Transverse colon (tissue), 4 donors: ENCODE measurements at regions not wholly inside any gene's neighbourhood (a gene's known extent, or its start where the extent isn't known, plus 50 kb on each side); places are given as distances from the start of the nearest gene placed in this dataset.

ENCODE experiments used
- DNase-seq: peaks from one replicate; pipeline ENCODE4 v3.0.0-alpha.2; 2019
- H3K27ac ChIP-seq, 4 donors: fragments of 200-600 bp; sonication (generic); 2 replicates each; pipeline ENCODE4 v1.5.1; 2016 to 2018; ENCODE audit warnings: inconsistent platforms in 4 of 4
- H3K27me3 ChIP-seq: fragments of 200-600 bp; sonication (generic); 2 replicates; pipeline ENCODE4 v1.5.1; 2017; ENCODE audit warnings: inconsistent platforms
- H3K36me3 ChIP-seq, 4 donors: fragments of 200-600 bp; sonication (generic); 2 replicates each; pipeline ENCODE4 v1.5.1; 2017 to 2019; ENCODE audit warnings: inconsistent platforms in 4 of 4
- H3K4me1 ChIP-seq, 4 donors: fragments of 200-600 bp; sonication (generic); 2 replicates each; pipeline ENCODE4 v1.5.1; 2017 to 2020; ENCODE audit warnings: inconsistent platforms in 4 of 4
- H3K4me3 ChIP-seq, 4 donors: fragments of 200-600 bp; sonication (generic); 1 replicate in 1 of 4; 2 replicates in 3 of 4; pipeline versions ENCODE4 v1.5.1 to v1.6.1; 2017 to 2019; ENCODE audit warnings: inconsistent platforms in 4 of 4
- H3K9me3 ChIP-seq, 2 donors: fragments of 200-600 bp; sonication (generic); 2 replicates each; pipeline ENCODE4 v1.5.1; 2017 to 2019; ENCODE audit warnings: inconsistent platforms in 2 of 2
- EP300 ChIP-seq: sonication (generic); formaldehyde crosslinking; IDR thresholded peaks from one replicate; pipeline ENCODE4 v1.6.1; 2017; ENCODE audit warnings: antibody characterized with exemption, low read depth
- POLR2A ChIP-seq: fragments of 450-650 bp; IDR thresholded peaks from one replicate; pipeline ENCODE4 v1.6.1; 2016; ENCODE audit warnings: antibody characterized with exemption, mild to moderate bottlenecking, moderate library complexity
- POLR2AphosphoS5 ChIP-seq, 3 donors: sonication (generic); formaldehyde crosslinking; IDR thresholded peaks; one replicate each; pipeline ENCODE4 v1.6.1; 2016; ENCODE audit warnings: antibody characterized with exemption in 3 of 3
- WGBS, 2 donors: methylation state at CpG; one replicate each; pipeline ENCODE4 v1.1.5; 2018; ENCODE audit warnings: low coverage in 1 of 2; 5-methylcytosine and 5-hydroxymethylcytosine counted together
- in situ Hi-C, 4 donors: fragments of 200-750 bp; cut with MboI; loops; one replicate each; pipeline versions ENCODE4 v1.15.0 to v1.15.1; 2017; ENCODE audit warnings: low sequenced_read_pairs in 3 of 4, low pct_ligation_motif_present in 1 of 4, low pct_unique_long_range_greater_than_20kb in 1 of 4
- intact Hi-C: fragments of 100-400 bp; cut with DNase I; formaldehyde crosslinking; loops from one replicate; pipeline ENCODE4 v1.15.1; 2023; ENCODE audit warnings: low total_unique reads
- TF ChIP-seq, protein P1 (sequence below), 5 experiments: fragments of 200-600 bp in 3 of 5; fragments of 450-650 bp in 2 of 5; sonication (generic) in 3 of 5; IDR thresholded peaks; 1 replicate in 2 of 5; 2 replicates in 3 of 5; pipeline ENCODE4 v1.5.1; 2016 to 2017; ENCODE audit warnings: antibody characterized with exemption in 5 of 5, inconsistent platforms in 3 of 5, mild to moderate bottlenecking in 2 of 5, moderate library complexity in 1 of 5

DNA sequence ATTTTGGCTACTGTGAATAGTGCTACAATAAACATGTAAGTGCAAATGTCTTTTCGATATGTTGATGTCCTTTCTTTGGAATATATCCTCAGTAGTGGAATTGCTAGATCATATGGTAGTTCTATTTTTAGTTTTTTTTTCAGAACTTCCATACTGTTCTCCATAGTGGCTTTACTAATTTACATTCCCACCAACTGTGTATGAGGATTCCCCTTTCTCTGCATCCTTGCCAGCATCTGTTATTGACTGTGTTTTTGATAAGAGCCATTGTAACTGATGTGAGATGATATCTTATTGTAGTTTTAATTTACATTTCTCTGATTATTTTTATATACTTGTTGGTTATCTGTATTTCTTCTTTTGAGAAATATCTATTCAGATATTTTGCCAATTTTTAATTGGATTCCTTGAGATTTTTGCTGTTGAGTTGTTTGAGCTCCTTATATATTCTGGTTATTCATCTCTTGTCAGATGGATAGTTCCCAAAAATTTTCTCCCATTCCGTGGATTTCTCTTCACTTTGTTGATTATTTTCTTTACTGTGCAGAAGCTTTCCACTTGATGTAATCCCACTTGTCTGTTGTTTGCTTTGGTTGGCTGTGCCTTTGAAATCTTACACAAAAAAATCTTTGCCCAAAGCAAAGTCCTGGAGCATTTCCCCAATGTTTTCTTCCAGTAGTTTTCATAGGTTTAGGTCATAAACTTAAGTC lies 532.3 kb downstream of the PID1 start:
- no peak for DNase-seq
- WGBS, 2 donors = 45 to 71% methylated on average over 2 of the region's 2 CpGs
- in situ Hi-C loops (no loop called here), intact Hi-C loops (no loop called here)
- no peaks in the 10 kb centered on the region for H3K36me3 ChIP-seq
- no peaks in the 10 kb centered on the region for H3K9me3 ChIP-seq
- TF ChIP-seq, protein P1, sequence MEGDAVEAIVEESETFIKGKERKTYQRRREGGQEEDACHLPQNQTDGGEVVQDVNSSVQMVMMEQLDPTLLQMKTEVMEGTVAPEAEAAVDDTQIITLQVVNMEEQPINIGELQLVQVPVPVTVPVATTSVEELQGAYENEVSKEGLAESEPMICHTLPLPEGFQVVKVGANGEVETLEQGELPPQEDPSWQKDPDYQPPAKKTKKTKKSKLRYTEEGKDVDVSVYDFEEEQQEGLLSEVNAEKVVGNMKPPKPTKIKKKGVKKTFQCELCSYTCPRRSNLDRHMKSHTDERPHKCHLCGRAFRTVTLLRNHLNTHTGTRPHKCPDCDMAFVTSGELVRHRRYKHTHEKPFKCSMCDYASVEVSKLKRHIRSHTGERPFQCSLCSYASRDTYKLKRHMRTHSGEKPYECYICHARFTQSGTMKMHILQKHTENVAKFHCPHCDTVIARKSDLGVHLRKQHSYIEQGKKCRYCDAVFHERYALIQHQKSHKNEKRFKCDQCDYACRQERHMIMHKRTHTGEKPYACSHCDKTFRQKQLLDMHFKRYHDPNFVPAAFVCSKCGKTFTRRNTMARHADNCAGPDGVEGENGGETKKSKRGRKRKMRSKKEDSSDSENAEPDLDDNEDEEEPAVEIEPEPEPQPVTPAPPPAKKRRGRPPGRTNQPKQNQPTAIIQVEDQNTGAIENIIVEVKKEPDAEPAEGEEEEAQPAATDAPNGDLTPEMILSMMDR (IDR thresholded peaks at IDR 0.05) = no peak
- TF ChIP-seq EP300 = no peak
- no peak for TF ChIP-seq POLR2AphosphoS5 (IDR thresholded peaks at IDR 0.05)
- no peak for TF ChIP-seq POLR2A
- H3K27ac ChIP-seq = no peak overlapping the region
- H3K4me3 ChIP-seq = no peak overlapping the region
- no peaks in the 10 kb centered on the region for H3K27me3 ChIP-seq
- H3K4me1 ChIP-seq = no peaks in the 10 kb centered on the region

DNA sequence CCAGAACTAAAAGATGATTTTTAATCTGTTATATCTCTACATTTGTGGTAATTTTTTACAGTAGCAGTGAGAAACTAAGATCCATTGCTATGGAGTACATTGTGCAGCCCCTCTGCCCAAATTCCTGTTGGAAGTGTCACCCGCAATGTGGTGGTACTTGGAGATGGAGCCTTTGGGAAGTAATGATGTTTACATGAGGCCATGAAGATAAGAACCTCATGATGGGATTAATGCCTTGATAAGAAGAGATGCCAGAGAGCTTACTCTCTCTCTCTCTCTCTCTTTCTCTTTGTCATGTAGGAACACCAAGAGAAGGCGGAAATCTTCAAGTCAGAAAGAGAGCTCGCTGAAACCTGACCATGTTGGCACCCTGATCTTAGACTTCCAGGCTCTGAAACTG lies 535.4 kb downstream of the PID1 start:
- Histone ChIP-seq H3K36me3 (no peaks in the 10 kb centered on the region), H3K4me3 (no peak overlapping the region), H3K4me1 (no peaks in the 10 kb centered on the region), H3K27ac (no peak overlapping the region), H3K9me3 (no peaks in the 10 kb centered on the region), H3K27me3 (no peaks in the 10 kb centered on the region)
- intact Hi-C loops = no loop called here
- no peak for TF ChIP-seq EP300
- TF ChIP-seq POLR2A = no peak
- no peak for TF ChIP-seq POLR2AphosphoS5 (IDR thresholded peaks at IDR 0.05)
- no peak for DNase-seq
- 83 to 86% methylated on average over 2 to 3 of the region's 3 CpGs for WGBS, 2 donors
- in situ Hi-C loops = no loop called here

DNA sequence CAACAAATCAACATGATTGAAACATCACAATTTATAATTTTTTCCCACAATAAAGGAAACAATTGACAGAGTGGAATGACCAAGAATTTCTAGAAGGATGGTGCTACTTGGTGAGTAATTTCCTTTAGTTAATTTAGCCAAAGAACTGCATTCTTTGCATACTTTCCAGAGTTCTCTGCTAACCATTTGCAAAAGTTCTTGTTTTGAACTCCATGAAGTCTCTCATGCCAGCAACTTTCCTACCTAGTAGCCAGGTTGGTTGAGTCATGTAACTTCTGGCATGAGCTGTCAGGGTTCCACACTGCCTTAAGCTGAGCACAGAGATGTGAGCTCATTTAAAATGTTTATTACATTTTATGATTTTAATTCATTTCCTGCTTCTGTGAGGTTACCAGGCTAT lies 539.6 kb downstream of the PID1 start:
- Histone ChIP-seq H3K9me3 (no peaks in the 10 kb centered on the region), H3K36me3 (no peaks in the 10 kb centered on the region), H3K27ac (no peak overlapping the region), H3K4me1 (no peaks in the 10 kb centered on the region), H3K27me3 (no peaks in the 10 kb centered on the region), H3K4me3 (no peak overlapping the region)
- intact Hi-C loops = no loop called here
- in situ Hi-C loops = no loop called here
- no peak for DNase-seq
- TF ChIP-seq POLR2A = no peak
- TF ChIP-seq POLR2AphosphoS5 (IDR thresholded peaks at IDR 0.05) = no peak
- TF ChIP-seq, protein P1 (IDR thresholded peaks at IDR 0.05) = no peak
- TF ChIP-seq EP300 = no peak

DNA sequence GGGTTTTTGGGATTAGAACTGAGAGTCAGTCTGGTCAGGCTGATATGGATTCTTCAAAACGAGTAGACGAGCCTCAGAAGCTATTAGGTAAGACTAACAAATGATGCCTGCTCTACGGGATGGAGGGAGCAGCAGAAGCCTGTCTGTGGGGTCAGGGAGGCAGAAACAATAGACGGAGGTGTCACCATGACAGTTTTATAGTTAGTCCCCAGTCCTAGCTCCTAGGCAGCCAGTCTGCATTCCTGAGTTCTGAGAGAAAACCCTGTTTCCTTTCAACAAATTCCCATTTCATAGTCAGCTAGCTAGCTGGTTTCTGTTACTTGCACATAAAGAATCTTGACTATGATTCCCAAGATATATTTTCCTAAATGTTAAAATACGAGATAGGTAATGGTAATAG lies 542.1 kb downstream of the PID1 start:
- WGBS, 2 donors = 29 to 32% methylated on average over 3 to 5 of the region's 5 CpGs

More for the DNA sequence above, 542.1 kb downstream of the PID1 start:
- Histone ChIP-seq H3K4me3 (no peak overlapping the region), H3K9me3 (no peaks in the 10 kb centered on the region), H3K36me3 (no peaks in the 10 kb centered on the region), H3K27ac (no peak overlapping the region), H3K4me1 (no peaks in the 10 kb centered on the region), H3K27me3 (no peaks in the 10 kb centered on the region)
- intact Hi-C loops (no loop called here), in situ Hi-C loops (no loop called here)
- no peak for DNase-seq
- TF ChIP-seq, protein P1 (IDR thresholded peaks at IDR 0.05) = no peak
- TF ChIP-seq EP300 (no peak), POLR2A (no peak), POLR2AphosphoS5 (IDR thresholded peaks at IDR 0.05) (no peak)
